T-helper 2 cell (primary cell): ENCODE measurements at regions not wholly inside any gene's neighbourhood (a gene's known extent, or its start where the extent isn't known, plus 50 kb on each side); places are given as distances from the start of the nearest gene placed in this dataset.
"Not testable (repeated sequence)": the region's sequence is repeated elsewhere in the genome, so short reads cannot be mapped to it uniquely, and the experiment has no call there.

ENCODE experiments used
- DNase-seq, 5 experiments: peaks; one replicate each; pipeline versions ENCODE4 v3.0.0 to v3.0.0-alpha.2; 2012 to 2022

DNA sequence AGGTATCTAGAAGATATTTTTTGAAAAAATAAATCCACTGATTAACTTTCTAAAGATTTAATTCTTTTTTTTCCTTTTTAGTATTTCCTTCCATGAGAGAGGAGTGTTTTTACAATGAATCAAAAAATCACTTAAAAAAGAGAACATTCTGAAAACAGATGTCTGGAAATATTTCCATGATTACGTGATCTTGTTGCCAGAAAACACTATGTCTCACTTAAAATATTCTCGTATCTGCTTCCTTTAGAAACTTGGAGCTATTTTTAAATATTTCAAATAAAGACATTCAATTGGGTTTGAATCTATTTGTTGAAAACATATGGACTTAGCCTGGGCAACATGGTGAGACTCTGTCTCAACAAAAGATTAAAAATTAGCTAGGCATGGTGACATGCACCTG lies 232.8 kb upstream of the RASGEF1B start:
- no peak for DNase-seq

DNA sequence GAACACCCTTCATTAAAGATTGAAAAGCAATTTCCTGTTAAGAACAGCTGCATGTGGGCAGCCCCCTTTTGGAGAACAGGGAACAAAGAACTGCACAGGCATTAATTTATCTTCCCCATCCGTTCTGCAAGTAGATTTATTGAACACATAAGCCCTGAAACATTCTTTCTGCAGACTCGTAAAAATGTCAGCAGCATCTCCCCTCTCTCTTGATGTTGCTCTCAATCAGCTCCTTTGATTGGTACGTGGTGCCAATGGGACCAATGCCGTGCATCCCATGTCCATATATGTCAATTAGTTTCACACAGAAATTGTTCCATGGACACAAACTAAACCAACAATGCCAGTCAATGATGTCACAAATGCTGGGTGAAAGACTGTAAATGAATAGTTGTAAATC lies 228.5 kb upstream of the RASGEF1B start:
- DNase-seq, result no peak

- no peak for DNase-seq
These were observed 227.0 kb upstream of the RASGEF1B start for GRCh38 chr4:81698538-81699296.

DNA sequence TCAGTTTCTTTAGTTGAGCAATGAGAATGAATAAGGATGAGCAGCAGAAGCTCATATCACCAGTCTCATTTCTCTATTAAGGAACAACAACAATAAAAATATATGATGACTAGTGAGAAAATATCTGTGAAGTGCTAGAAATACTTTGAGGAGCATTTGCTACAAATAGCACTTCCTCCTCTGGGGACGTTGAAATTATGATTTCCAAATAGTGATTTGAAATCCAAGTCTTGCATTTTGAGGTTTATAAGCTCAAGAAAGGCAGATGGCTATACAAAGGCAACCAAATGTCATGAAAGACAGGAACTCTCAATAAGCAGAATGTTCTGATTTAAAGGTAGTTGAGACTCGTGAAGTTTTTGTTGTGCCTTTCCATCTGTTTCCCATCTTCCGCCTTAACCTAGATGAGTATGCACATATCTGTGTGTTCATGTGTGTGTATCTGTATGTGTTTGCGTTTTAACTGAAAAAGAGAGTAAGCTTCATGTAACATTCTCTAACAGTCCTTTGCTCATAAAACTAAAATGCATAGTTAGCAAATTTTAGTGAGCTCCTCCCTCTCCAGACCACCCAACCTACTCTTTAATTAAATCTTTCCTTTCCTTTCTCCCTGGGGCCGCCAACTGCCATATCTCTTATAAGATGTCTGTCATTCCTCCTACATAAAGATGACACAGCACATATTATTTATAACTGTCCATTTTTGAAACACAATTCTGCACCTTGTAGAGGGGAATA lies 222.6 kb upstream of the RASGEF1B start:
- no peak for DNase-seq

GRCh38 chr4:81690871-81691270 lies 219.2 kb upstream of the RASGEF1B start:
- DNase-seq, result no peak

- DNase-seq, result no peak
These were observed 216.4 kb upstream of the RASGEF1B start for GRCh38 chr4:81688085-81688484.

- no peak for DNase-seq
These were observed 215.8 kb upstream of the RASGEF1B start for GRCh38 chr4:81687471-81687870.

- DNase-seq, result no peak
These were observed 213.4 kb upstream of the RASGEF1B start for GRCh38 chr4:81685104-81685503.

DNA sequence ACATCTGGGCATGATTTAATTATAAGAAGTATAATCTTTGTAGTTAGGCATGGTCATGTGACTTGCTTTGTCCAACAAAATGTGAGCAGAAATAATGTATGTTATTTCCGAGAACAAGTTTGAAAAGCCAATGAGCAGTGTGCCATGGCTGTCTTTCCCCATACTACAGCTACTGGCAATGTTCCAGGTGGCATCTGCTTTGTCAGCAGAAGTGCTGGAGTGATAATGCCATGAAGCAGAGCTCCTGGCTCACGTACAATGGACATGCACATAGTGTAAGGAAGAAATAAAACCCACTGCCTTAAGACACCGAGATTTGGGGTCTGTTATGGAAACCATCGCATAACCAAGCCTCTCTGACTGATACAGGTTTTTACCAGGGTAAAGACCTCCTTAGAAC lies 212.6 kb upstream of the RASGEF1B start:
- DNase-seq, result no peak

DNA sequence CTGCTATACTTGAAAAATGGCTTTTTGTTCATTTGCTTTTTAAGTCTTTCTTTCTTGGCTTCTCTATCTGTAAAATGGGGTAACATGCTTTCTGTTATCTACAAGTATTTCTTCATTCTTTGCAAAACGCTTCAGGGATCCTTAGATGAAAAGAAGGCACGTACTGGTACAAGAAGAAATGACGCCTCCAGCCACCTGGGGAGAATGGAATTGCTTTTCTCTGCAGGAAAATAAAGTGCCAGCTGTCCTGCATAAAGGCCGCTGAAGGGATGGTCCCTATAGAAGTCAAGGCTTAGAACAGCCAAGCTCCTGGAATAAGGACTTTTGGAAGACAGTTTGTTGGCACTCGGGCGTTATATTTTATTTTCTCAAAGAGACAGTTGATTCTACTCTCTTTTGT lies 210.8 kb upstream of the RASGEF1B start:
- DNase-seq, result no peak

DNA sequence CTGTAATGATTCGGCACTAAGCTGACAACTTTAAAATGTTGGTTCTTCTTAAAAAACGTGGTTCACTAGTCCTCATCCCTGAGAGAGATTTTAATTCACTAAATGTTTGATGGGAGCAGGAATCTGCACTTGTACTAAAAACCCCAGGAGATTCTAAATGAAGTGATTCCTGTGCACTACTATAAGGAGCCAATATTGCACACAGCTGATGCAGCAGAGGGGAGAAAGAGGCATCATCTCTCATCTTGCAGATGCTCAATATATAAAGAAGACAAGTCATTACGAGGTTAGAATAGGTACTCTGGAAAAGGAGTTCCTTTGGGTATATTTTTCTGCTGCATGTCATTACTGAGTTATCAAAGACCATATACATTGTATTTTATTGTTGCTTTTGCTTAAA lies 207.6 kb upstream of the RASGEF1B start:
- DNase-seq, result no peak

- DNase-seq, result no peak
These were observed 207.1 kb upstream of the RASGEF1B start for GRCh38 chr4:81678801-81679200.

GRCh38 chr4:81676537-81676936 lies 204.8 kb upstream of the RASGEF1B start:
- no peak for DNase-seq

DNA sequence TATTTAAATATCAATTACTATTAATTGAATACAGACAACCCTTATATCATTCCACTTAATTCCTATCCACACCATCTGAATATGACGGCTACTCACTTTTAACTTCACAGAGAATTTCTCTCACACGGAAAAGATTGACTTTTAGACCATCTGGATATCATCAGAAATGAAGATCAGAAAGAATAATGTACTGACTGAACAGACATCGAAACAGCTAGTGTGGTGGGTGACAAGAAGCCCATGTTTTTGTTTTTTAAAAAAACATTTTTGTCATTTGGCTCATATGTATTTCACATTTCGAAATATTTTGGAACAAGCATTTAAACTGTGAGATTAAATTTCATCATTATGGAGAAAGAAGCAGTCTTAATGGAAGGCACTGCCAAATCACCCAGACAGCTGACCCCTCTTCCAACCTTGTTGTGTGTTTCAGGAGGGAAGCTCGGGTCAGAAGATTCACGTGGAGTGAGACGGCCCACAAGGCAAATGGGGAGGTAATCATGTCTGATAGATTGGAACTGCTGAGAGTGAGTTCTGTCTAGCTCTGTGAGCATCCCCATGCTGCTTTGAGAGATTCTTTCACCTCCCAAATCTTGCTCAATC lies 204.2 kb upstream of the RASGEF1B start:
- DNase-seq, result no peak

- DNase-seq, result no peak
These were observed 202.3 kb upstream of the RASGEF1B start for GRCh38 chr4:81673961-81674360.

DNA sequence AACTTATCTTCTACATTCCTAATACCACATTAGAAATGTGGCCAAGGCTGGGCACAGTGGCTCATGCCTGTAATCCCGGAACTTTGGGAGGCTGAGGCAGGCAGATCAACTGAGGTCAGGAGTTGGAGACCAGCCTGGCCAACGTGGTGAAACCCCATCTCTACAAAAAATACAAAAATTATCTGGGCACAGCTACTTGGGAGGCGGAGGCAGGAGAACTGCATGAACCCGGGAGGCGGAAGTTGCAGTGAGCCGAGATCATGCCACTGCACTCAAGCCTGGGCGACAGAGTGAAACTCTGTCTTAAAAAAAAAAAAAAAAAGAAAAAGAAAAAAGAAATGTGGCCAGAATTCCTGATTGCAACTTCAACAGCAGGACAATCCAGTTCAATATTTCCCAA lies 196.6 kb upstream of the RASGEF1B start:
- not testable (repeated sequence) for DNase-seq

DNA sequence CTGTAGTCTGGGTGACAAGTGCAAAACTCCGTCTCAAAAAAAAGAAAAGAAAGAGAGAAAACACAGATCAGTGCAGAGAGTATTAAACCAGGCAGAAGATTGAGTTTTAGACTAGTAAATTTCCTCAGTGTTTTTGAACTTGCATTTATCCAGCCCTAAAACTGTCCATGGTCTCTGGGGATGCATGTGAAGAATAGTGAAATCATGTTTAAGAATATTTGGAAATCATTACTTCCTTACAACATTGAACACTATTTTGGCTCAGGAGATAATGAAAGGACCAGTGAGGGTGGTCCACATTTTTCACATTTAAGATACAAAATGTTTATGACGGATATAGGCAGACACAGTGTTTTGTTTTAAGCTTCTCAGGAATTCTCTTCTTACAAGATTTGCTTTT lies 195.8 kb upstream of the RASGEF1B start:
- DNase-seq, result no peak

DNA sequence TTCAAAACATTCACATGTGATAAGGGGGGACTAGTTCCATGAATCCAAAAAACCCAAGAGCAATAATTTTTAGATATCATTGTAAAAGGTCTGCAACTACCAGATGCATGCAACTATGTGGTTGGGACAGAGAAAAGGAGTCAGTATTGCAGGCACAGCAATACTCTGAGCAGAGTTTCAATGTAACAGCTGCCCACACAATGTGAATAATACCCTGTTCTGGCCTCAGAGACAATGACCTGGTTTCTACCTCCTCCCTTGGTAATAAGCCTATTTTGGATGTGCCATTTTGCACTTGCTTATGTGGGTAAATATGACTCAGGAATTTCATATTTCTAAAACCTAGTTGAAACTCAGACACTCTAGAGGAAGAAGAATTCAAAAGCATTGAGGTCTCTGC lies 194.8 kb upstream of the RASGEF1B start:
- no peak for DNase-seq

DNA sequence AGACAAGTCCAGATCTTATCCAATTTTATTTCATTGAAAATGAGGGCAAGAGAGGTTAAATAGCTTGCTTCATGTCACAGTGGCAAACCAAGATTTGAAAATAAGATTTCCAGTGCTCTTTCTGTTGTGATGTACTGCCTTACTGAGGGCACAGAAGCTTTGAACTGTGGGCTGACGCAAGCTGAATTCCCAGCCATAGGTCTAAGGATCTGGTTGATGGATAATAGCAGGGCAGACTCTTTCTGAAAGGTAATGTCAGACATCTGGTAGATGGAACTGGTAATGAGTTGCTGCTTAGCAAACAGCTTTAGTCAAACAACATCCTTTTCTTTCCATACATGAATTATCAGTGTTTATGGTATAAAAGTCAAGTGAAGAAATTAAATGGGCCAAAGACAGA lies 193.9 kb upstream of the RASGEF1B start:
- no peak for DNase-seq

DNA sequence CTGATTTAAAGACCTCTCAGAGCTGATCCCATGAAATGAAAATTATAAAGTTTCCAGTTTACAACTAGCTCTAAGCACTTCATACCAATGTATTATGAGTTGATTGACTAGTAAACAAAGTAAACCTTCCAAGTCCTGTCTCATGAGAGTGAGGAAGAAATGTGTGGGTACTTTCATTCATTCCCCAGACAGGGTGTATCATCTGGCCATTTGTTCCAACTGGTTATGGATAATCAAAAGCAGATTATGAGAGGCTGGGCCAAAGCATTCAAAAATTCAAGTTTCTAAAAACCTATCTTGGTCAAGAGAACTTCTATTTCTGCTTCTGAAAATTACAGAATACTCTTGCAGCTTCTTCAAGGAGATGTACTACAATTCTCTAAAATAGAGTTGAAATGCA lies 193.3 kb upstream of the RASGEF1B start:
- no peak for DNase-seq

- no peak for DNase-seq
These were observed 192.4 kb upstream of the RASGEF1B start for GRCh38 chr4:81664079-81664478.

DNA sequence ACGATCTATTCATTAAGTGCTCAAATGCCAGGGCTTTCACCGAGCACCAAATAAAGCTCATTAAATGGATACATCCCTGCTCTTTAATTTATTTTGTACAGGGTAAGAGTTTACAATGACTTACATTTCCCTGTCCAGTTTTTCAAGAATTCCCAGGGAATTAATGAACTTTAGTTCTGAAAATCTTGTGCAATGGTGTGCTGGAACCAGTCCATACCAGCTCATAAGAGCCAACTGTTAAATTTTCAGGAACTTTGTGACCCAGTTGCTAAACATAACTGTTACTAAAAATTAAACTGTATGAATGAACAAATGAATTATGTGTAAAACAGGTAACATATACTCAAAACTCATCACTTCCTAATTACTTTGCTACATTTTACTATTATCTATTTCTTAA lies 191.7 kb upstream of the RASGEF1B start:
- no peak for DNase-seq

GRCh38 chr4:81659051-81659450 lies 187.3 kb upstream of the RASGEF1B start:
- no peak for DNase-seq

DNA sequence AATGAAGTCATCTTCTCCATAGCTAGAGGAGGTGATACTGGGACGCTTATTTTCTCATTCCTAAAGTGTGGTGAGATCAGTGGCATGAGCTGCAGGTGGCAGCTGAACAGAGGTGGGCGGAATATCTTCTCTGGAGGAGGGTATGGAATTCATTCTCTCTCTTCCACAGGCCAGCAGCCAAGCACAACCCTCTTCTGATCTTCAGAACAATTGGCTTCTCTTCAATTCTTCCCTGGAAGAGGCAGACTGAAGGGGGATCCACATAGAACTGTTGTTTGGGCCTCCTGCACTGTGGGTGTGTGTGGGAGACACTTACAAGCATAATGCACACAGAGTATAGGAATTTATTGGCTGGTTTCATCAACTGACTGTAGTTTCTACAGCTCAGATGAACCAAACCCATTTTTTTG lies 180.4 kb upstream of the RASGEF1B start:
- no peak for DNase-seq
